ENCODE measurements at regions not wholly inside any gene's neighbourhood (a gene's known extent, or its start where the extent isn't known, plus 50 kb on each side); places are given as distances from the start of the nearest gene placed in this dataset.

DNA sequence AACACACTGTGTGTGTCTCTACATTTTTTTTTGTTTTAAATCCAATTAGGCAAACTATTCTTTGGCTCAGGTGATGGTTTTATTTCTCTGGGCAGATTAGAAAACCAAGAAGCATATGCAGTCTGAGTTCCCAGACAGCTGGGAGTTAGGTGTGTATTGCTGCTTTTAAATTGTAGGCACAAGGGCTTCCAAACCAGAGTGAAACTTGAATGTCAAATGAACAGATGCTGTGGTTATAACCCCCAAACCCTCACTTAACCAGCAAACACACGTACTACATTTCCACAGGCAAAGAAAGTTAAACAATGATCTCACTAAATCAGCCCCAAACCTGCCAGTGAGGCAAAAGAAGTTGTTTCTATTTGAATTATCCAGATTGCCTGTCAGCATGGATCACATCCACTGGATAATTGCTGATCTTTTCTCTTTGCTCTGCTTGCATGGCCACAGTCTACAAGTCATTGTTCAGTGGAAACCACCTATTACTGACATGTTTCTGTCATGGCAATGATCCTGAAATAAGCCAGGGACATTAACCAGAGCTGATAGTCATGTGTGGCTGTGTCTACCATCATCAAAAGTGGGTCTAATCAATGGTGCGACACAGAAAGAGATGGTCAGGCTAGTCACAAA is 576.5 kb upstream of the PLXNA2 start:
- H3K9me2 ChIP-seq (ENCODE audit: insufficient read depth, low read length), result no peaks in the 10 kb centered on the region
- H3K36me3 ChIP-seq (ENCODE audit: insufficient read depth, low read length), result no peaks in the 10 kb centered on the region
- no peak overlapping the region for H3K4me2 ChIP-seq (ENCODE audit: low read length)
- H2AFZ ChIP-seq (ENCODE audit: low read depth, low read length), result no peak overlapping the region
- H3K27ac ChIP-seq (ENCODE audit: low read length), result peak overlapping the region; percentile 76
- no peak overlapping the region for H3K9ac ChIP-seq (ENCODE audit: low read length)
- no peaks in the 10 kb centered on the region for H4K20me1 ChIP-seq (ENCODE audit: insufficient read depth)
- TF ChIP-seq RAD21 (conservative IDR thresholded peaks at IDR 0.05) (no peak), SMC3 (conservative IDR thresholded peaks at IDR 0.05; ENCODE audit: poor library complexity) (no peak), EP300 (conservative IDR thresholded peaks at IDR 0.05; ENCODE audit: poor library complexity, severe bottlenecking) (peak; percentile 44), EZH2 (IDR thresholded peaks at IDR 0.05; ENCODE audit: borderline replicate concordance, insufficient read depth, low read length, poor library complexity, severe bottlenecking) (no peak), TAF1 (IDR thresholded peaks at IDR 0.05; ENCODE audit: low read depth) (no peak), MXI1 (conservative IDR thresholded peaks at IDR 0.05; ENCODE audit: poor library complexity, severe bottlenecking) (no peak), POLR2AphosphoS5 (IDR thresholded peaks at IDR 0.05) (peak; percentile 56)
- TF ChIP-seq, protein P1, sequence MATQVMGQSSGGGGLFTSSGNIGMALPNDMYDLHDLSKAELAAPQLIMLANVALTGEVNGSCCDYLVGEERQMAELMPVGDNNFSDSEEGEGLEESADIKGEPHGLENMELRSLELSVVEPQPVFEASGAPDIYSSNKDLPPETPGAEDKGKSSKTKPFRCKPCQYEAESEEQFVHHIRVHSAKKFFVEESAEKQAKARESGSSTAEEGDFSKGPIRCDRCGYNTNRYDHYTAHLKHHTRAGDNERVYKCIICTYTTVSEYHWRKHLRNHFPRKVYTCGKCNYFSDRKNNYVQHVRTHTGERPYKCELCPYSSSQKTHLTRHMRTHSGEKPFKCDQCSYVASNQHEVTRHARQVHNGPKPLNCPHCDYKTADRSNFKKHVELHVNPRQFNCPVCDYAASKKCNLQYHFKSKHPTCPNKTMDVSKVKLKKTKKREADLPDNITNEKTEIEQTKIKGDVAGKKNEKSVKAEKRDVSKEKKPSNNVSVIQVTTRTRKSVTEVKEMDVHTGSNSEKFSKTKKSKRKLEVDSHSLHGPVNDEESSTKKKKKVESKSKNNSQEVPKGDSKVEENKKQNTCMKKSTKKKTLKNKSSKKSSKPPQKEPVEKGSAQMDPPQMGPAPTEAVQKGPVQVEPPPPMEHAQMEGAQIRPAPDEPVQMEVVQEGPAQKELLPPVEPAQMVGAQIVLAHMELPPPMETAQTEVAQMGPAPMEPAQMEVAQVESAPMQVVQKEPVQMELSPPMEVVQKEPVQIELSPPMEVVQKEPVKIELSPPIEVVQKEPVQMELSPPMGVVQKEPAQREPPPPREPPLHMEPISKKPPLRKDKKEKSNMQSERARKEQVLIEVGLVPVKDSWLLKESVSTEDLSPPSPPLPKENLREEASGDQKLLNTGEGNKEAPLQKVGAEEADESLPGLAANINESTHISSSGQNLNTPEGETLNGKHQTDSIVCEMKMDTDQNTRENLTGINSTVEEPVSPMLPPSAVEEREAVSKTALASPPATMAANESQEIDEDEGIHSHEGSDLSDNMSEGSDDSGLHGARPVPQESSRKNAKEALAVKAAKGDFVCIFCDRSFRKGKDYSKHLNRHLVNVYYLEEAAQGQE (IDR thresholded peaks at IDR 0.05; ENCODE audit: borderline replicate concordance), result no peak
- TF ChIP-seq, protein P2, sequence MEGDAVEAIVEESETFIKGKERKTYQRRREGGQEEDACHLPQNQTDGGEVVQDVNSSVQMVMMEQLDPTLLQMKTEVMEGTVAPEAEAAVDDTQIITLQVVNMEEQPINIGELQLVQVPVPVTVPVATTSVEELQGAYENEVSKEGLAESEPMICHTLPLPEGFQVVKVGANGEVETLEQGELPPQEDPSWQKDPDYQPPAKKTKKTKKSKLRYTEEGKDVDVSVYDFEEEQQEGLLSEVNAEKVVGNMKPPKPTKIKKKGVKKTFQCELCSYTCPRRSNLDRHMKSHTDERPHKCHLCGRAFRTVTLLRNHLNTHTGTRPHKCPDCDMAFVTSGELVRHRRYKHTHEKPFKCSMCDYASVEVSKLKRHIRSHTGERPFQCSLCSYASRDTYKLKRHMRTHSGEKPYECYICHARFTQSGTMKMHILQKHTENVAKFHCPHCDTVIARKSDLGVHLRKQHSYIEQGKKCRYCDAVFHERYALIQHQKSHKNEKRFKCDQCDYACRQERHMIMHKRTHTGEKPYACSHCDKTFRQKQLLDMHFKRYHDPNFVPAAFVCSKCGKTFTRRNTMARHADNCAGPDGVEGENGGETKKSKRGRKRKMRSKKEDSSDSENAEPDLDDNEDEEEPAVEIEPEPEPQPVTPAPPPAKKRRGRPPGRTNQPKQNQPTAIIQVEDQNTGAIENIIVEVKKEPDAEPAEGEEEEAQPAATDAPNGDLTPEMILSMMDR (IDR thresholded peaks at IDR 0.05; ENCODE audit: poor library complexity, severe bottlenecking), result no peak
- H3K4me3 ChIP-seq (ENCODE audit: low read length), result no peak overlapping the region
- no peaks in the 10 kb centered on the region for H3F3A ChIP-seq (ENCODE audit: insufficient read depth, low read length, poor library complexity, severe bottlenecking)
- H3K9me3 ChIP-seq (ENCODE audit: low read length), result no peaks in the 10 kb centered on the region
- H3K79me2 ChIP-seq (replicated peaks; ENCODE audit: insufficient read depth, low read length), result no peaks in the 10 kb centered on the region
- no peaks in the 10 kb centered on the region for H3K27me3 ChIP-seq (ENCODE audit: insufficient read depth, low read depth, low read length)

DNA sequence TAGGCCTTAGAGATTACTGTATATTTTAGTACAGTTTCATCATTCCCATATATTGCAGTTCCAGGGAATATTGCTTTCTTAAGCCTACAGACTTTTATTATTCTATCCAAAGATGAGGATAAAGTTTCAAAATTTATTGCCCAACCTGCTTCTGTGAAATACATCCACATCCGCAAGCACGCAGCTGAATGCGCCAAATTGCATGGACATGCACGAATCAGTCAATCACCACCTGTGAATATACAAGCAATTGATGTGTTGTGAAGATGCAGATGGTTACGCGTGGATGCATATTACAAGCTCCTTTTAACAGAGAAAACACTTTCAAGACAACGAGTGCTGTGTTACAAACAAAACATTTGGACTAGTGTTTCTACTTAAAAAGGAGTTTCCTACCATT is 577.8 kb upstream of the PLXNA2 start:
- H3K27ac ChIP-seq (ENCODE audit: low read length), result no peak overlapping the region
- no peaks in the 10 kb centered on the region for H3K9me3 ChIP-seq (ENCODE audit: low read length)
- no peaks in the 10 kb centered on the region for H3K9me2 ChIP-seq (ENCODE audit: insufficient read depth, low read length)
- H3K4me3 ChIP-seq (ENCODE audit: low read length), result no peak overlapping the region
- no peaks in the 10 kb centered on the region for H3K79me2 ChIP-seq (replicated peaks; ENCODE audit: insufficient read depth, low read length)
- no peaks in the 10 kb centered on the region for H4K20me1 ChIP-seq (ENCODE audit: insufficient read depth)
- H2AFZ ChIP-seq (ENCODE audit: low read depth, low read length), result no peak overlapping the region
- H3K9ac ChIP-seq (ENCODE audit: low read length), result no peak overlapping the region
- no peaks in the 10 kb centered on the region for H3K27me3 ChIP-seq (ENCODE audit: insufficient read depth, low read depth, low read length)
- H3K36me3 ChIP-seq (ENCODE audit: insufficient read depth, low read length), result no peaks in the 10 kb centered on the region
- H3K4me2 ChIP-seq (ENCODE audit: low read length), result no peak overlapping the region
- TF ChIP-seq MXI1 (conservative IDR thresholded peaks at IDR 0.05; ENCODE audit: poor library complexity, severe bottlenecking), result no peak
- TF ChIP-seq TAF1 (IDR thresholded peaks at IDR 0.05; ENCODE audit: low read depth), result no peak
- TF ChIP-seq EP300 (conservative IDR thresholded peaks at IDR 0.05; ENCODE audit: poor library complexity, severe bottlenecking), result no peak
- TF ChIP-seq, protein P2 (IDR thresholded peaks at IDR 0.05; ENCODE audit: poor library complexity, severe bottlenecking), result no peak
- TF ChIP-seq, protein P1 (IDR thresholded peaks at IDR 0.05; ENCODE audit: borderline replicate concordance), result no peak
- no peak for TF ChIP-seq RAD21 (conservative IDR thresholded peaks at IDR 0.05)
- TF ChIP-seq EZH2 (IDR thresholded peaks at IDR 0.05; ENCODE audit: borderline replicate concordance, insufficient read depth, low read length, poor library complexity, severe bottlenecking), result no peak
- H3F3A ChIP-seq (ENCODE audit: insufficient read depth, low read length, poor library complexity, severe bottlenecking), result no peaks in the 10 kb centered on the region
